ENCODE measurements at regions not wholly inside any gene's neighbourhood (a gene's known extent, or its start where the extent isn't known, plus 50 kb on each side); places are given as distances from the start of the nearest gene placed in this dataset.
"Not testable (repeated sequence)": the region's sequence is repeated elsewhere in the genome, so short reads cannot be mapped to it uniquely, and the experiment has no call there.

DNA sequence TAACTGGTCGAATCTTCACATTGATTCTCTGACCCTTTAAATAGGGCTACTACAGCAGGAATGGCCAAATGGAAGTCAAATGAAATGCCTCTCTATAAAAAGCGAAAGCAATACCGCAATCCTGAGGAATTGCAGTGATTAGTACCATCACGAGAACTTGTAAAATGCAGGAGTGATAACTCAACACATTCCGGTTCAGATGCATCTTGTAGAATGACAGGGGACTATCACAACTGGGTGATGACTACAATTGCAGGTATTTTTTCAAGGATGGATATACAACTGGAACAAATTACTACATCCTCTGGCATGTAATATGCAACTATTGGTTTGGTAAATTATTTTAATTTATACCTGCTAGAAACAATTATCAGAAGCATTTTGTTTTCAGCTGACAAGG is 140.4 kb downstream of the PCDH20 start:
- DNase-seq (no peak), ATAC-seq (no peak)
- Histone ChIP-seq H3K27ac (no peak overlapping the region), H3K4me3 (no peak overlapping the region), H3K36me3 (replicated peaks in 1 of 2; ENCODE audit: insufficient read depth in 1 of 2, low read depth in 2 of 2) (no peaks in the 10 kb centered on the region), H3K4me1 (no peaks in the 10 kb centered on the region), H3K9me3 (no peaks in the 10 kb centered on the region), H3K27me3 (no peaks in the 10 kb centered on the region)
- 76 to 78% methylated on average over 5 of the region's 5 CpGs for WGBS, 2 donors
- intact Hi-C loops (cut with DNase I) = no loop called here
- TF ChIP-seq, protein P1, sequence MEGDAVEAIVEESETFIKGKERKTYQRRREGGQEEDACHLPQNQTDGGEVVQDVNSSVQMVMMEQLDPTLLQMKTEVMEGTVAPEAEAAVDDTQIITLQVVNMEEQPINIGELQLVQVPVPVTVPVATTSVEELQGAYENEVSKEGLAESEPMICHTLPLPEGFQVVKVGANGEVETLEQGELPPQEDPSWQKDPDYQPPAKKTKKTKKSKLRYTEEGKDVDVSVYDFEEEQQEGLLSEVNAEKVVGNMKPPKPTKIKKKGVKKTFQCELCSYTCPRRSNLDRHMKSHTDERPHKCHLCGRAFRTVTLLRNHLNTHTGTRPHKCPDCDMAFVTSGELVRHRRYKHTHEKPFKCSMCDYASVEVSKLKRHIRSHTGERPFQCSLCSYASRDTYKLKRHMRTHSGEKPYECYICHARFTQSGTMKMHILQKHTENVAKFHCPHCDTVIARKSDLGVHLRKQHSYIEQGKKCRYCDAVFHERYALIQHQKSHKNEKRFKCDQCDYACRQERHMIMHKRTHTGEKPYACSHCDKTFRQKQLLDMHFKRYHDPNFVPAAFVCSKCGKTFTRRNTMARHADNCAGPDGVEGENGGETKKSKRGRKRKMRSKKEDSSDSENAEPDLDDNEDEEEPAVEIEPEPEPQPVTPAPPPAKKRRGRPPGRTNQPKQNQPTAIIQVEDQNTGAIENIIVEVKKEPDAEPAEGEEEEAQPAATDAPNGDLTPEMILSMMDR (IDR thresholded peaks at IDR 0.05) = no peak
- no peak for TF ChIP-seq POLR2A (IDR thresholded peaks at IDR 0.05)

DNA sequence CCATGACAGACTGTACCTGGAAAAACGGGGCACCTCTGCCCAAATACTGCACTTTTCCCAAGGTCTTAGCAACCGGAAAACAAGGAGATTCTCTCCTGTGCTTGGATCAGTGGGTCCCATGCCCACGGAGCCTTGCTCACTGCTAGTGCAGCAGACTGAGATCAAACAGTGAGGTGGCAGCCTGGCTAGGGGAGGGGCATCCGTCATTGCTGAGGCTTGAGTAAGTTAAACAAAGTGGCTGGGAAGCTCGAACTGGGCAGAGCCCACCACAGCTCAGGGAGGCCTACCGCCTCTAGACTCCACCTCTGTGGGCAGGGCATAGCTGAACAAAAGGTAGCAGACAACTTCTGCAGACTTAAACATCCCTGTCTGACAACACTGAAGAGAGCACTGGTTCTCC is 148.8 kb downstream of the PCDH20 start:
- H3K27ac ChIP-seq; DNase-seq; H3K27me3 ChIP-seq; H3K36me3 ChIP-seq (replicated peaks in 1 of 2; ENCODE audit: insufficient read depth in 1 of 2, low read depth in 2 of 2); H3K9me3 ChIP-seq; H3K4me1 ChIP-seq; ATAC-seq; intact Hi-C loops (cut with DNase I); H3K4me3 ChIP-seq: not testable (repeated sequence)
- WGBS, 2 donors = 65 to 73% methylated on average over 5 to 6 of the region's 6 CpGs

DNA sequence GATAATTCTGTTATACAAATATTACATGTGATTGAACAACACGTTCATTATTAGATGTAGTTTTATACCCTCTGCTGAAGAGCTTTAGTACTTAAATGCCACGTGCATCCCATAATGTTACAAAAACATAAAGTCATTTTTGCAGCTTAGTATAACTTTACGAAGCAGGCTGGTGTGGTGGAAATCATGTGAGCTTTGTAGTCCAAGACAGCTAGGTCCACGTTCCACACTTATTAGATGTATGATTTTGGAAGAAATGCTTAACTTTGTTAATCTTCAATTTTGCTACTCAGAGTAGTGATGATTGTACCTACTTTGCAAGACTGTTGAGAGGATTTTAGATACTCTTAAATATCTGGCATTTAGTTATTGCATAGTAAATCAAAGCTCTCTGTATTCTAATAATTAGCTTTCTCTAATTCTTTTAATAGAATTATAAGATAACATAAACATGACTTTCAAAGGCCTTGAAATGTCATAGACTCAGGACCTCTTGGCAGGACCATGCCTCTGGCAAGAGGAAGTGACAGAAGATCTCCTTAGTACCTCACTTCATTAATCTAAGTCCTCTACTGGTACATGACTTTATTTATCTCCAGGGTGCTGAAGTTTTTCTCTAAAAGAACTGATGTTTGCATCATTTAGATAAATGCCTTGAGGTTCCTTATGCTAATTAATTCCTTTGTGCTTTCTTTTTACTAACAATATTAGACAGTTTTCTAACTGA is 153.7 kb downstream of the PCDH20 start:
- intact Hi-C loops (cut with DNase I) = no loop called here
- WGBS, 2 donors = 51 to 60% methylated on average over 4 of the region's 4 CpGs
- ATAC-seq = no peak
- no peaks in the 10 kb centered on the region for H3K9me3 ChIP-seq
- no peak overlapping the region for H3K27ac ChIP-seq
- no peak overlapping the region for H3K4me3 ChIP-seq
- no peaks in the 10 kb centered on the region for H3K27me3 ChIP-seq
- H3K36me3 ChIP-seq (replicated peaks in 1 of 2; ENCODE audit: insufficient read depth in 1 of 2, low read depth in 2 of 2) = no peaks in the 10 kb centered on the region
- no peaks in the 10 kb centered on the region for H3K4me1 ChIP-seq
- TF ChIP-seq, protein P1 (IDR thresholded peaks at IDR 0.05) = no peak
- no peak for TF ChIP-seq POLR2A (IDR thresholded peaks at IDR 0.05)
- no peak for DNase-seq

DNA sequence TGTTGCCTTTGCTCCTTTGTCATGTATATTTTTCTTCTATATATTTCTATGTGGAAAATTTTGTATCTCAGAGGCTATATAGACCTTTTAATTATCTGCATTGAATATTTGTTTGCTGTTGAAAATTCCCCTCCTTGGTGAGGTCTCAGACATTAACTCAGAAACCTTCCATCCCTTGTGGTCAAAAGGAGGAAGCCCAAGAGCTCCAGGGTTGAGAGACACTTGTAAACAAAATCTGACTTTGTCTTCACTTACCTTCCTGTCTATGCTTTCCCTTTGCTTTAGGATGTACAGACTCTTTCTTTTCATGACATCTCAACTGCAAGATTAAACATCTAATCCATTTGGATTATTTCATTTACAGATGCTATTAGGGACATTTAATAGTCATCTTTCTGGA is 157.5 kb downstream of the PCDH20 start:
- H3K36me3 ChIP-seq (replicated peaks in 1 of 2; ENCODE audit: insufficient read depth in 1 of 2, low read depth in 2 of 2) = no peaks in the 10 kb centered on the region
- no peak for TF ChIP-seq POLR2A (IDR thresholded peaks at IDR 0.05)
- TF ChIP-seq, protein P1 (IDR thresholded peaks at IDR 0.05) = no peak
- H3K9me3 ChIP-seq = no peaks in the 10 kb centered on the region
- ATAC-seq (no peak), DNase-seq (no peak)
- no peaks in the 10 kb centered on the region for H3K27me3 ChIP-seq
- H3K4me3 ChIP-seq = no peak overlapping the region
- intact Hi-C loops (cut with DNase I) = no loop called here
- H3K27ac ChIP-seq = no peak overlapping the region
- H3K4me1 ChIP-seq = no peaks in the 10 kb centered on the region

DNA sequence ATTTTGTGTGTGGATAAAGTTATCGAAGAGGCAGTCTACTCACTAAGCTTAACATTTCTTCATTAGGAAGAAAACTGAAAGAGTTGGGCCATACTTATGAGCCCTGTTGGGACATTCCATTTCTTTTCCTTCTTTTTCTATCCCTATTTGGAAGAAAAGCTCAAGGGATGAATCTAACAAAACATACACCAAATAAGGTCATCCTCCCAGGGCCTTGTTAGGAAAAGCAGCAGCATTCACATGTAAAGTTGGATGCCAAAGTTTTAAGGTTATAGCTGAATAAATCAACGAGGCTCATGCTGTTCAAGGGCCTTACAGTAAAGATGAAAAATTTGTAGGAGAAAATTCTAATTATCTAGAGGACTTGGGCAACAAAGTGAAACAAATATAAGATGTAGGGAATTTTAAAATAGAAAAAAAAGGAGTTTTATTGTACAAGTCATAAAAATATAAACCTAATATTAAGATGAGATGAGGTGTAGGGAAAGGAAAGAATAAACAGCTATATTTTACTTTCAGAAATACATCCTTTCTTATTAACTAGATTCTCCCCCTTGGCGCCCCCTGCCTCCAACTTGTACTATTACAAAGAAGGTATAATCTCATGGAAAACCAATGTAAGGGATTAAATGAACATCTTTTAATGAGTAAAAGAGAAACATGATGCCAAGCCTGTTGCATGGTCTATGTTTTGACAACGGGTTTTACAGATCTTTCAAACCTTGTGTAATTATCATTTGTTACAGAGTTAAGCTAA is 160.4 kb downstream of the PCDH20 start:
- DNase-seq (no peak), ATAC-seq (no peak)
- Histone ChIP-seq H3K36me3 (replicated peaks in 1 of 2; ENCODE audit: insufficient read depth in 1 of 2, low read depth in 2 of 2) (no peaks in the 10 kb centered on the region), H3K9me3 (no peaks in the 10 kb centered on the region), H3K27me3 (no peaks in the 10 kb centered on the region), H3K4me1 (no peaks in the 10 kb centered on the region), H3K27ac (no peak overlapping the region), H3K4me3 (no peak overlapping the region)
- intact Hi-C loops (cut with DNase I) = no loop called here
- 46 to 54% methylated on average over 4 of the region's 4 CpGs for whole genome bisulfite sequencing, 2 donors
- TF ChIP-seq POLR2A (IDR thresholded peaks at IDR 0.05) = no peak
- TF ChIP-seq, protein P1 (IDR thresholded peaks at IDR 0.05) = no peak

Measured in body of pancreas (tissue), 4 donors.